ENCODE measurements at regions not wholly inside any gene's neighbourhood (a gene's known extent, or its start where the extent isn't known, plus 50 kb on each side); places are given as distances from the start of the nearest gene placed in this dataset.

DNA sequence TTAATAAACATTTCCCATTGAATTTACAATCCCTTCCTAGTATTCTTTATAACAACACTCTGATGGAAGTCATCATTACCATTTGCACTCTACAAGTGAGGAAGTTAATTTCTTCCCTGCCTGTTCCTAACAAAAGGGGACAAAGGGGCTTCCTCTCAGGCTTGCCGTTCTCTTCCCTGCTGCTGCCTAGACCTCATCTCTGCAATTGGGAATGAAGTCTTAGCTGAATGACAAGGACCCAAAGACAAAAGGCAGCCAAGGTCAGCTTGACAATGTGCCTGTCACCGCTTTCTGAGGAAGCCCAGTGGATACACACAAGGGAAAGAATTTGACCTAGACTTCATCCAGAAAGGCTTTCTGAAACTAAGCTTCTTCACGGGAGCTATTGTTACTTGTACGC, 416.4 kb downstream of the CMPK2 start:
- H3K27me3 ChIP-seq: no peaks in the 10 kb centered on the region
- no peaks in the 10 kb centered on the region for H3K9me3 ChIP-seq
- no peak overlapping the region for H3K27ac ChIP-seq
- no peak overlapping the region for H3K4me3 ChIP-seq
- no peaks in the 10 kb centered on the region for H3K4me1 ChIP-seq
- H3K36me3 ChIP-seq: no peaks in the 10 kb centered on the region
- TF ChIP-seq, protein P1, sequence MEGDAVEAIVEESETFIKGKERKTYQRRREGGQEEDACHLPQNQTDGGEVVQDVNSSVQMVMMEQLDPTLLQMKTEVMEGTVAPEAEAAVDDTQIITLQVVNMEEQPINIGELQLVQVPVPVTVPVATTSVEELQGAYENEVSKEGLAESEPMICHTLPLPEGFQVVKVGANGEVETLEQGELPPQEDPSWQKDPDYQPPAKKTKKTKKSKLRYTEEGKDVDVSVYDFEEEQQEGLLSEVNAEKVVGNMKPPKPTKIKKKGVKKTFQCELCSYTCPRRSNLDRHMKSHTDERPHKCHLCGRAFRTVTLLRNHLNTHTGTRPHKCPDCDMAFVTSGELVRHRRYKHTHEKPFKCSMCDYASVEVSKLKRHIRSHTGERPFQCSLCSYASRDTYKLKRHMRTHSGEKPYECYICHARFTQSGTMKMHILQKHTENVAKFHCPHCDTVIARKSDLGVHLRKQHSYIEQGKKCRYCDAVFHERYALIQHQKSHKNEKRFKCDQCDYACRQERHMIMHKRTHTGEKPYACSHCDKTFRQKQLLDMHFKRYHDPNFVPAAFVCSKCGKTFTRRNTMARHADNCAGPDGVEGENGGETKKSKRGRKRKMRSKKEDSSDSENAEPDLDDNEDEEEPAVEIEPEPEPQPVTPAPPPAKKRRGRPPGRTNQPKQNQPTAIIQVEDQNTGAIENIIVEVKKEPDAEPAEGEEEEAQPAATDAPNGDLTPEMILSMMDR (IDR thresholded peaks at IDR 0.05): no peak
- intact Hi-C loops (cut with DNase I): no loop called here
- no peak for DNase-seq
- no peak overlapping the region for H3K9ac ChIP-seq (ENCODE audit: low read depth in 2 of 2, low read length in 2 of 2)

DNA sequence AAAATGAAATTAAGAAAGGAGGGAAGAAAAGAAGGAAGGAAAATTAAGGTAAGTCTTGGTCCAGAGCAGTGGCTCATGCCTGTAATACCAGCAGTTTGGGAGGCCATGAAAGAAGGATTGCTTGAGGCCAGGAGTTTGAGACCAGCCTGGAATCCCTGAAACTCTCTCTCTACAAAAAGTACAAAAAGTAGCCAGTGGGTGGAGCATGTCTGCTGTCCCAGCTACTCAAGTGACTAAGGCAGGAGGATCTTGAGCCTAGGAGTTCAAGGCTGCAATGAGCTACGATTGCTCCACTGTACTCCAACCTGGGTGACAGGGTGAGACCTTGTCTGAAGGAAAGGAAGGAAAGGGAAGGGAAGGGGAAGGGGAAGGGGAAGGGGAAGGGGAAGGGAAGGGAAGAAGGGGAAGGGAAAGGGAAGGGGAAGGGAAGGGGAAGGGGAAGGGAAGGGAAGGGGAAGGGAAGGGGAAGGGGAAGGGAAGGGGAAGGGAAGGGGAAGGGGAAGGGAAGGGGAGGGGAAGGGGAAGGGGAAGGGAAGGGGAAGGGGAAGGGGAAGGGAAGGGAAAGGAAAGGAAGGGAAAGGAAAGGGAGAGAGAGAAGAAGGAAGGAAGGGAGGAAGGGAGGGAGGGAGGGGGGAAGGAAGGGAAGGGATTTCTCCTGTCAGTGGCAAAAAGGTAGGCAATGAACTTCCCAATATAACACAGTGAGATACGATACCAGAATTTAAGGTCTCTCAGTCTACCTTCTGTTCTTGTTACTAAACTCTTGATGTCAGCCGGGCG, 412.8 kb downstream of the CMPK2 start:
- Histone ChIP-seq H3K9ac (ENCODE audit: low read depth in 2 of 2, low read length in 2 of 2) (no peak overlapping the region), H3K27me3 (no peaks in the 10 kb centered on the region), H3K27ac (no peak overlapping the region), H3K9me3 (no peaks in the 10 kb centered on the region), H3K36me3 (no peaks in the 10 kb centered on the region), H3K4me3 (no peak overlapping the region), H3K4me1 (no peaks in the 10 kb centered on the region)
- TF ChIP-seq, protein P1 (IDR thresholded peaks at IDR 0.05): no peak
- no peak for DNase-seq
- intact Hi-C loops (cut with DNase I): no loop called here

DNA sequence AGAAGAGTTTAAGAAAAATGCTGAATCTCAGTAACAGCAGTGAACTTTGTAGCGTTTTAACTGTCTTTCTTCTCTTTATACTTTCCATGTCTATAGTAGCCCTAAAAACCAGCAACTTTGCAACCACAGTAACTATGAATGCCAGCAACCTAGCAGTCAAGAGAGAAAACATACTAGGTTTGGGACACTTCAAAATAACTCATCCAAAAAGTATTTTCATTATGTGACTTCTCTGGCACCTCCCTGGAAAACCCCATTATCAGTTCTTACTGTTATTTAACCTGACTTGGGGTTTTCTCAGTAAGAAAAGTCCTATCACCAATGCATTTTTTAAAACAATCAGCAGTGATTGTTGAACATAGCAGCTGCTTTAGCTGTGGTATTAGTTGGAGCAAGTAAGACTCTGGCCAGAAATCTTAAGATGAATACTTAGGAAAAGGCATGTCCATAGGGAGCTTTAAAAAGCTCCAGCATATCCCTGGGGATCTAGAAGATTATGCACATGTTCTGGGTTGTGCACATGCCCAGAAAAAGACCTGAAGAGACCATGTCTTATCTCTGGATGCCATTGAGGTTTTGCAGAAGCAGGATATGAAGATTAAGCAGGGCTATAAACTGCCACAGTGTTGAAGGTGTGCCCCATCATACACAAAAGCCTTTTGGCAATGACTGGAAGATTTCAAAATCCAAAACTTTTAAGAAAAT, 411.3 kb downstream of the CMPK2 start:
- no peak for DNase-seq

DNA sequence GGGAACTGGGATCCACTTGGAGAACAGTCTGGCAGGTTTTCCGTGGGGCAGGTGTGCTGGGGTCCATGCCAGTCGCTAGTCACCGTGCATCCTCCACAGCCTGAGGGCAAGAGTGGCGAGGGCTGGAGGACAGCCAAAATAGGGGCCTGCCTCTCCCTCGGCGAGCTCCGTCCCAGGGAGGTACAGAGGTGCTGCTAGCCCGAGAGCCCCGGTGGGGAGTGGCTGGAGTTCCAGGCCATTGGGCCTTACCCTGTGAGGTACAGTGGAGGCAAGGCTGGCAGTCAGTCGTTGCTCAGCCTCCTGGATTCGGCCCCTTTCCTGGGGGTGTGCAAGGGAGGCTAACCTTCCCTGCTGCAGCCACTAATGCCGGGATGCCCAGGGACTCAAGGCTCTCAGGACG, 406.6 kb downstream of the CMPK2 start:
- Histone ChIP-seq H3K27me3 (no peaks in the 10 kb centered on the region), H3K9me3 (no peaks in the 10 kb centered on the region), H3K4me1 (no peaks in the 10 kb centered on the region), H3K27ac (no peak overlapping the region), H3K36me3 (no peaks in the 10 kb centered on the region), H3K4me3 (no peak overlapping the region), H3K9ac (ENCODE audit: low read depth in 2 of 2, low read length in 2 of 2) (no peak overlapping the region)
- intact Hi-C loops (cut with DNase I): no loop called here
- DNase-seq: no peak
- TF ChIP-seq, protein P1 (IDR thresholded peaks at IDR 0.05): no peak

More for the DNA sequence above, 411.3 kb downstream of the CMPK2 start:
- TF ChIP-seq, protein P1 (IDR thresholded peaks at IDR 0.05): no peak
- intact Hi-C loops (cut with DNase I): no loop called here
- no peaks in the 10 kb centered on the region for H3K27me3 ChIP-seq
- no peak overlapping the region for H3K4me3 ChIP-seq
- no peaks in the 10 kb centered on the region for H3K9me3 ChIP-seq
- no peaks in the 10 kb centered on the region for H3K36me3 ChIP-seq
- H3K4me1 ChIP-seq: no peaks in the 10 kb centered on the region
- no peak overlapping the region for H3K27ac ChIP-seq
- no peak overlapping the region for H3K9ac ChIP-seq (ENCODE audit: low read depth in 2 of 2, low read length in 2 of 2)

DNA sequence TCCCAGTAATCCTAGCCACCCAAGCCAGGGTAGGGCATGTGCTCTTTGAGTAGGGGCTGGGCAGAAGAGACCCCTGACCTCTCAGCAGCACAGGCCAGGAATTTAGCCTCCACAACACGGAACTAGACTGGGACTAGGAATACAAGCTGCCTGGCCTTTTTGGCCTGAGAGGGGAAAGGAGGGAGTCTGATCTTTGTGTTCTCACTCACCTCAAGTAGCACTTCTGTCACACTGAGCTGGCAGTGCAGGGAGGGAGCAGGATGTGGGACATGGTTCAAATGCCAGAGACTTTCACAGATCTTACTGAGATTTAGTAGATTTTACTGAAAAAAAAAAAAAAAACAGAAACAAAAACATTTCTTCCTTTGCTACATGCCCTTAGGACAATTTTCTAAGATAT, 395.2 kb downstream of the CMPK2 start:
- DNase-seq: no peak
- TF ChIP-seq, protein P1 (IDR thresholded peaks at IDR 0.05): no peak
- no peaks in the 10 kb centered on the region for H3K4me1 ChIP-seq

More for the DNA sequence above, 395.2 kb downstream of the CMPK2 start:
- no peaks in the 10 kb centered on the region for H3K36me3 ChIP-seq
- no peak overlapping the region for H3K9ac ChIP-seq (ENCODE audit: low read depth in 2 of 2, low read length in 2 of 2)
- H3K27ac ChIP-seq: no peak overlapping the region
- no peaks in the 10 kb centered on the region for H3K27me3 ChIP-seq
- no peaks in the 10 kb centered on the region for H3K9me3 ChIP-seq
- intact Hi-C loops (cut with DNase I): no loop called here
- H3K4me3 ChIP-seq: no peak overlapping the region
